GM23338 (cell line): ENCODE measurements at regions not wholly inside any gene's neighbourhood (a gene's known extent, or its start where the extent isn't known, plus 50 kb on each side); places are given as distances from the start of the nearest gene placed in this dataset.

Experiments
- ATAC-seq: fragments of 200-7000 bp; cut with Tn5 transposase; 3 replicates; pipeline ENCODE4 v1.9.1; 2020
- DNase-seq: peaks from one replicate; pipeline ENCODE4 v3.0.0-alpha.2; 2015; ENCODE audit warnings: low spot score
- H2AFZ ChIP-seq: fragments of 200-600 bp; sonication (generic); 2 replicates; pipeline ENCODE4 v1.8.0; 2016; ENCODE audit warnings: antibody characterized with exemption, mild to moderate bottlenecking, moderate library complexity
- H3F3A ChIP-seq: fragments of 200-600 bp; sonication (generic); replicated peaks from 2 replicates; pipeline ENCODE4 v1.8.0; 2017; ENCODE audit warnings: antibody characterized with exemption, mixed run types, low read depth
- H3K27ac ChIP-seq: fragments of 200-600 bp; sonication (generic); 2 replicates; pipeline ENCODE4 v1.6.1; 2016; ENCODE audit warnings: low read depth
- H3K27me3 ChIP-seq: fragments of 200-600 bp; sonication (generic); 2 replicates; pipeline ENCODE4 v1.8.0; 2016; ENCODE audit warnings: mild to moderate bottlenecking, mixed run types, moderate library complexity; ENCODE audit not compliant: insufficient read depth
- H3K36me3 ChIP-seq: fragments of 200-600 bp; sonication (generic); 2 replicates; pipeline ENCODE4 v1.8.0; 2016; ENCODE audit warnings: mild to moderate bottlenecking; ENCODE audit not compliant: insufficient read depth
- H3K4me1 ChIP-seq: fragments of 200-600 bp; sonication (generic); 2 replicates; pipeline ENCODE4 v1.8.0; 2016; ENCODE audit warnings: mild to moderate bottlenecking, moderate library complexity; ENCODE audit not compliant: insufficient read depth
- H3K4me2 ChIP-seq: fragments of 200-600 bp; sonication (generic); 2 replicates; pipeline ENCODE4 v1.7.1; 2017; ENCODE audit warnings: mixed run types
- H3K4me3 ChIP-seq: fragments of 200-600 bp; sonication (generic); 2 replicates; pipeline ENCODE4 v1.6.1; 2016; ENCODE audit warnings: mixed run types
- H3K79me2 ChIP-seq: fragments of 200-600 bp; sonication (generic); replicated peaks from 2 replicates; pipeline ENCODE4 v1.8.0; 2017; ENCODE audit warnings: mild to moderate bottlenecking; ENCODE audit not compliant: insufficient read depth
- H3K9me2 ChIP-seq: fragments of 200-600 bp; sonication (generic); 2 replicates; pipeline ENCODE4 v1.8.0; 2017; ENCODE audit not compliant: insufficient read depth
- H4K20me1 ChIP-seq: fragments of 200-600 bp; sonication (generic); replicated peaks from 2 replicates; pipeline ENCODE4 v1.8.0; 2017; ENCODE audit warnings: mild to moderate bottlenecking; ENCODE audit not compliant: insufficient read depth
- H3K27ac Mint-ChIP-seq: 2 replicates; pipeline ENCODE4 v1.8.0; 2020; ENCODE audit warnings: inconsistent platforms, mild to moderate bottlenecking, moderate library complexity, mixed read lengths
- H3K27me3 Mint-ChIP-seq: 3 replicates; pipeline ENCODE4 v1.8.0; 2022; ENCODE audit warnings: low read depth, mild to moderate bottlenecking, moderate library complexity, mixed read lengths, inconsistent platforms; ENCODE audit not compliant: insufficient read depth, poor library complexity
- H3K36me3 Mint-ChIP-seq: 3 replicates; pipeline ENCODE4 v1.8.0; 2021; ENCODE audit warnings: low read depth, mild to moderate bottlenecking, inconsistent platforms, moderate library complexity, mixed read lengths
- H3K4me1 Mint-ChIP-seq: 3 replicates; pipeline ENCODE4 v1.8.0; 2020; ENCODE audit warnings: mild to moderate bottlenecking, inconsistent platforms, mixed read lengths
- H3K4me3 Mint-ChIP-seq: 3 replicates; pipeline ENCODE4 v1.8.0; 2021; ENCODE audit warnings: moderate library complexity, mild to moderate bottlenecking, inconsistent platforms, mixed read lengths
- H3K9me3 Mint-ChIP-seq: 3 replicates; pipeline ENCODE4 v1.8.0; 2020; ENCODE audit warnings: moderate library complexity, mild to moderate bottlenecking, inconsistent platforms, mixed read lengths
- CREB1 ChIP-seq: fragments of 250-450 bp; sonication (Bioruptor Pico); IDR thresholded peaks from 2 replicates; pipeline ENCODE4 v1.5.0; 2020; ENCODE audit warnings: low read depth, mild to moderate bottlenecking, moderate library complexity
- EZH2 ChIP-seq: fragments of 200-600 bp; sonication (generic); IDR thresholded peaks from one replicate; pipeline ENCODE4 v1.8.0; 2017; ENCODE audit warnings: antibody characterized with exemption, mild to moderate bottlenecking, low read depth; ENCODE audit not compliant: unreplicated experiment
- EZH2phosphoT487 ChIP-seq: fragments of 200-600 bp; sonication (generic); IDR thresholded peaks from one replicate; pipeline ENCODE4 v1.8.1; 2018; ENCODE audit warnings: antibody characterized with exemption; ENCODE audit not compliant: unreplicated experiment
- JUNB ChIP-seq: IDR thresholded peaks from one replicate; pipeline ENCODE4 v1.6.1; 2016; ENCODE audit warnings: antibody characterized with exemption; ENCODE audit not compliant: unreplicated experiment
- NANOG ChIP-seq: IDR thresholded peaks from 2 replicates; pipeline ENCODE4 v1.6.1; 2016; ENCODE audit warnings: antibody characterized with exemption, borderline replicate concordance
- POLR2AphosphoS5 ChIP-seq: IDR thresholded peaks from 2 replicates; pipeline ENCODE4 v1.6.1; 2016; ENCODE audit warnings: antibody characterized with exemption, low read depth
- STAT1 ChIP-seq: IDR thresholded peaks from one replicate; pipeline ENCODE4 v1.6.1; 2016; ENCODE audit warnings: antibody characterized with exemption; ENCODE audit not compliant: unreplicated experiment
- ZNF114 ChIP-seq: fragments of 250-450 bp; sonication (Bioruptor Pico); IDR thresholded peaks from 2 replicates; pipeline ENCODE4 v1.5.0; 2020; ENCODE audit warnings: mild to moderate bottlenecking, moderate library complexity
- ZNF331 ChIP-seq: fragments of 250-450 bp; sonication (Bioruptor Pico); IDR thresholded peaks from 2 replicates; pipeline ENCODE4 v1.5.0; 2020; ENCODE audit warnings: low read depth, mild to moderate bottlenecking, moderate library complexity
- TF ChIP-seq, protein P1 (sequence below), 2 experiments: fragments of 200-600 bp in 1 of 2; sonication (generic) in 1 of 2; conservative IDR thresholded peaks; 2 replicates each; pipeline versions ENCODE4 v1.5.1 to v1.6.1; 2016 to 2017; ENCODE audit warnings: antibody characterized with exemption in 2 of 2, low read depth in 2 of 2, mild to moderate bottlenecking in 2 of 2, moderate library complexity in 1 of 2
- TF ChIP-seq, protein P2 (sequence below): fragments of 250-450 bp; sonication (Bioruptor Pico); IDR thresholded peaks from 2 replicates; pipeline ENCODE4 v1.5.0; 2020; ENCODE audit warnings: mild to moderate bottlenecking, moderate library complexity
- TF ChIP-seq, protein P3 (sequence below): IDR thresholded peaks from 2 replicates; pipeline ENCODE4 v1.6.1; 2016; ENCODE audit warnings: antibody characterized with exemption
- TF ChIP-seq, protein P4 (sequence below): IDR thresholded peaks from one replicate; pipeline ENCODE4 v1.6.1; 2018; ENCODE audit warnings: antibody characterized with exemption; ENCODE audit not compliant: unreplicated experiment

DNA sequence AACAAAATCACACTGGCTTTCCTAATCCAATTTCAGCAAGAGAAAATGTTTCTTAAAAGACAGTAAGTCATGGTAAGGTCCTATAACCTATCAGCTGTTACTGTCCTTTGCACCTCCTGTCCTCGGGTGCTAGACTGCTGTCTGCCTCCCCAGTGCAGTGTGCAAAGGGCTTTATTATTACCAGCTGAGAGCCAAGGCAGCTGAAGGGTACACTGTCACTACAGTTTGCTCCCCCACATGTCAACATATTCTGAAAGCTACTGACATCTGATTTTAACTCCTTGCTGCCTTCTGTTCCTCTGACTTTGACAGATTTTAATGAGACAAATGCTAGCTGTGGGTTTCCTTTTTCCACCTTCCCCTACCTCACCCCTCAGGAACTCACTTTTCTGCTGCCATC, 389.4 kb upstream of the SLC24A2 start:
- no peaks in the 10 kb centered on the region for H4K20me1 ChIP-seq
- DNase-seq: no peak
- H3K4me3 Mint-ChIP-seq: no peak overlapping the region
- H3K27ac ChIP-seq: no peak overlapping the region
- H3K4me2 ChIP-seq: no peak overlapping the region
- ATAC-seq: no peak
- no peaks in the 10 kb centered on the region for H3K4me1 ChIP-seq
- H3F3A ChIP-seq: no peaks in the 10 kb centered on the region
- H3K27me3 Mint-ChIP-seq: no peaks in the 10 kb centered on the region
- TF ChIP-seq, protein P1, sequence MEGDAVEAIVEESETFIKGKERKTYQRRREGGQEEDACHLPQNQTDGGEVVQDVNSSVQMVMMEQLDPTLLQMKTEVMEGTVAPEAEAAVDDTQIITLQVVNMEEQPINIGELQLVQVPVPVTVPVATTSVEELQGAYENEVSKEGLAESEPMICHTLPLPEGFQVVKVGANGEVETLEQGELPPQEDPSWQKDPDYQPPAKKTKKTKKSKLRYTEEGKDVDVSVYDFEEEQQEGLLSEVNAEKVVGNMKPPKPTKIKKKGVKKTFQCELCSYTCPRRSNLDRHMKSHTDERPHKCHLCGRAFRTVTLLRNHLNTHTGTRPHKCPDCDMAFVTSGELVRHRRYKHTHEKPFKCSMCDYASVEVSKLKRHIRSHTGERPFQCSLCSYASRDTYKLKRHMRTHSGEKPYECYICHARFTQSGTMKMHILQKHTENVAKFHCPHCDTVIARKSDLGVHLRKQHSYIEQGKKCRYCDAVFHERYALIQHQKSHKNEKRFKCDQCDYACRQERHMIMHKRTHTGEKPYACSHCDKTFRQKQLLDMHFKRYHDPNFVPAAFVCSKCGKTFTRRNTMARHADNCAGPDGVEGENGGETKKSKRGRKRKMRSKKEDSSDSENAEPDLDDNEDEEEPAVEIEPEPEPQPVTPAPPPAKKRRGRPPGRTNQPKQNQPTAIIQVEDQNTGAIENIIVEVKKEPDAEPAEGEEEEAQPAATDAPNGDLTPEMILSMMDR (conservative IDR thresholded peaks at IDR 0.05; ENCODE audit: low read depth in 2 of 2): no peak
- TF ChIP-seq, protein P2, sequence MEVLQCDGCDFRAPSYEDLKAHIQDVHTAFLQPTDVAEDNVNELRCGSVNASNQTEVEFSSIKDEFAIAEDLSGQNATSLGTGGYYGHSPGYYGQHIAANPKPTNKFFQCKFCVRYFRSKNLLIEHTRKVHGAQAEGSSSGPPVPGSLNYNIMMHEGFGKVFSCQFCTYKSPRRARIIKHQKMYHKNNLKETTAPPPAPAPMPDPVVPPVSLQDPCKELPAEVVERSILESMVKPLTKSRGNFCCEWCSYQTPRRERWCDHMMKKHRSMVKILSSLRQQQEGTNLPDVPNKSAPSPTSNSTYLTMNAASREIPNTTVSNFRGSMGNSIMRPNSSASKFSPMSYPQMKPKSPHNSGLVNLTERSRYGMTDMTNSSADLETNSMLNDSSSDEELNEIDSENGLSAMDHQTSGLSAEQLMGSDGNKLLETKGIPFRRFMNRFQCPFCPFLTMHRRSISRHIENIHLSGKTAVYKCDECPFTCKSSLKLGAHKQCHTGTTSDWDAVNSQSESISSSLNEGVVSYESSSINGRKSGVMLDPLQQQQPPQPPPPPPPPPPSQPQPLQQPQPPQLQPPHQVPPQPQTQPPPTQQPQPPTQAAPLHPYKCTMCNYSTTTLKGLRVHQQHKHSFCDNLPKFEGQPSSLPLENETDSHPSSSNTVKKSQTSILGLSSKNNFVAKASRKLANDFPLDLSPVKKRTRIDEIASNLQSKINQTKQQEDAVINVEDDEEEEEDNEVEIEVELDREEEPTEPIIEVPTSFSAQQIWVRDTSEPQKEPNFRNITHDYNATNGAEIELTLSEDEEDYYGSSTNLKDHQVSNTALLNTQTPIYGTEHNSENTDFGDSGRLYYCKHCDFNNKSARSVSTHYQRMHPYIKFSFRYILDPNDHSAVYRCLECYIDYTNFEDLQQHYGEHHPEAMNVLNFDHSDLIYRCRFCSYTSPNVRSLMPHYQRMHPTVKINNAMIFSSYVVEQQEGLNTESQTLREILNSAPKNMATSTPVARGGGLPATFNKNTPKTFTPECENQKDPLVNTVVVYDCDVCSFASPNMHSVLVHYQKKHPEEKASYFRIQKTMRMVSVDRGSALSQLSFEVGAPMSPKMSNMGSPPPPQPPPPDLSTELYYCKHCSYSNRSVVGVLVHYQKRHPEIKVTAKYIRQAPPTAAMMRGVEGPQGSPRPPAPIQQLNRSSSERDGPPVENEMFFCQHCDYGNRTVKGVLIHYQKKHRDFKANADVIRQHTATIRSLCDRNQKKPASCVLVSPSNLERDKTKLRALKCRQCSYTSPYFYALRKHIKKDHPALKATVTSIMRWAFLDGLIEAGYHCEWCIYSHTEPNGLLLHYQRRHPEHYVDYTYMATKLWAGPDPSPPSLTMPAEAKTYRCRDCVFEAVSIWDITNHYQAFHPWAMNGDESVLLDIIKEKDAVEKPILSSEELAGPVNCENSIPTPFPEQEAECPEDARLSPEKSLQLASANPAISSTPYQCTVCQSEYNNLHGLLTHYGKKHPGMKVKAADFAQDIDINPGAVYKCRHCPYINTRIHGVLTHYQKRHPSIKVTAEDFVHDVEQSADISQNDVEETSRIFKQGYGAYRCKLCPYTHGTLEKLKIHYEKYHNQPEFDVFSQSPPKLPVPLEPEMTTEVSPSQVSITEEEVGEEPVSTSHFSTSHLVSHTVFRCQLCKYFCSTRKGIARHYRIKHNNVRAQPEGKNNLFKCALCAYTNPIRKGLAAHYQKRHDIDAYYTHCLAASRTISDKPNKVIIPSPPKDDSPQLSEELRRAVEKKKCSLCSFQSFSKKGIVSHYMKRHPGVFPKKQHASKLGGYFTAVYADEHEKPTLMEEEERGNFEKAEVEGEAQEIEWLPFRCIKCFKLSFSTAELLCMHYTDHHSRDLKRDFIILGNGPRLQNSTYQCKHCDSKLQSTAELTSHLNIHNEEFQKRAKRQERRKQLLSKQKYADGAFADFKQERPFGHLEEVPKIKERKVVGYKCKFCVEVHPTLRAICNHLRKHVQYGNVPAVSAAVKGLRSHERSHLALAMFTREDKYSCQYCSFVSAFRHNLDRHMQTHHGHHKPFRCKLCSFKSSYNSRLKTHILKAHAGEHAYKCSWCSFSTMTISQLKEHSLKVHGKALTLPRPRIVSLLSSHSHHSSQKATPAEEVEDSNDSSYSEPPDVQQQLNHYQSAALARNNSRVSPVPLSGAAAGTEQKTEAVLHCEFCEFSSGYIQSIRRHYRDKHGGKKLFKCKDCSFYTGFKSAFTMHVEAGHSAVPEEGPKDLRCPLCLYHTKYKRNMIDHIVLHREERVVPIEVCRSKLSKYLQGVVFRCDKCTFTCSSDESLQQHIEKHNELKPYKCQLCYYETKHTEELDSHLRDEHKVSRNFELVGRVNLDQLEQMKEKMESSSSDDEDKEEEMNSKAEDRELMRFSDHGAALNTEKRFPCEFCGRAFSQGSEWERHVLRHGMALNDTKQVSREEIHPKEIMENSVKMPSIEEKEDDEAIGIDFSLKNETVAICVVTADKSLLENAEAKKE (CRISPR knock-in tag): no peak
- TF ChIP-seq EZH2phosphoT487: no peak
- no peak for TF ChIP-seq STAT1
- no peak for TF ChIP-seq POLR2AphosphoS5
- TF ChIP-seq NANOG: no peak
- no peak for TF ChIP-seq JUNB
- no peak for TF ChIP-seq ZNF114 (CRISPR knock-in tag)
- TF ChIP-seq, protein P3, sequence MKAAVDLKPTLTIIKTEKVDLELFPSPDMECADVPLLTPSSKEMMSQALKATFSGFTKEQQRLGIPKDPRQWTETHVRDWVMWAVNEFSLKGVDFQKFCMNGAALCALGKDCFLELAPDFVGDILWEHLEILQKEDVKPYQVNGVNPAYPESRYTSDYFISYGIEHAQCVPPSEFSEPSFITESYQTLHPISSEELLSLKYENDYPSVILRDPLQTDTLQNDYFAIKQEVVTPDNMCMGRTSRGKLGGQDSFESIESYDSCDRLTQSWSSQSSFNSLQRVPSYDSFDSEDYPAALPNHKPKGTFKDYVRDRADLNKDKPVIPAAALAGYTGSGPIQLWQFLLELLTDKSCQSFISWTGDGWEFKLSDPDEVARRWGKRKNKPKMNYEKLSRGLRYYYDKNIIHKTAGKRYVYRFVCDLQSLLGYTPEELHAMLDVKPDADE: no peak
- no peak for TF ChIP-seq EZH2
- no peak for TF ChIP-seq CREB1 (CRISPR knock-in tag)
- no peak for TF ChIP-seq ZNF331 (CRISPR knock-in tag)
- TF ChIP-seq, protein P4, sequence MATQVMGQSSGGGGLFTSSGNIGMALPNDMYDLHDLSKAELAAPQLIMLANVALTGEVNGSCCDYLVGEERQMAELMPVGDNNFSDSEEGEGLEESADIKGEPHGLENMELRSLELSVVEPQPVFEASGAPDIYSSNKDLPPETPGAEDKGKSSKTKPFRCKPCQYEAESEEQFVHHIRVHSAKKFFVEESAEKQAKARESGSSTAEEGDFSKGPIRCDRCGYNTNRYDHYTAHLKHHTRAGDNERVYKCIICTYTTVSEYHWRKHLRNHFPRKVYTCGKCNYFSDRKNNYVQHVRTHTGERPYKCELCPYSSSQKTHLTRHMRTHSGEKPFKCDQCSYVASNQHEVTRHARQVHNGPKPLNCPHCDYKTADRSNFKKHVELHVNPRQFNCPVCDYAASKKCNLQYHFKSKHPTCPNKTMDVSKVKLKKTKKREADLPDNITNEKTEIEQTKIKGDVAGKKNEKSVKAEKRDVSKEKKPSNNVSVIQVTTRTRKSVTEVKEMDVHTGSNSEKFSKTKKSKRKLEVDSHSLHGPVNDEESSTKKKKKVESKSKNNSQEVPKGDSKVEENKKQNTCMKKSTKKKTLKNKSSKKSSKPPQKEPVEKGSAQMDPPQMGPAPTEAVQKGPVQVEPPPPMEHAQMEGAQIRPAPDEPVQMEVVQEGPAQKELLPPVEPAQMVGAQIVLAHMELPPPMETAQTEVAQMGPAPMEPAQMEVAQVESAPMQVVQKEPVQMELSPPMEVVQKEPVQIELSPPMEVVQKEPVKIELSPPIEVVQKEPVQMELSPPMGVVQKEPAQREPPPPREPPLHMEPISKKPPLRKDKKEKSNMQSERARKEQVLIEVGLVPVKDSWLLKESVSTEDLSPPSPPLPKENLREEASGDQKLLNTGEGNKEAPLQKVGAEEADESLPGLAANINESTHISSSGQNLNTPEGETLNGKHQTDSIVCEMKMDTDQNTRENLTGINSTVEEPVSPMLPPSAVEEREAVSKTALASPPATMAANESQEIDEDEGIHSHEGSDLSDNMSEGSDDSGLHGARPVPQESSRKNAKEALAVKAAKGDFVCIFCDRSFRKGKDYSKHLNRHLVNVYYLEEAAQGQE: no peak
- no peaks in the 10 kb centered on the region for H3K27me3 ChIP-seq
- peaks cover 11% of the 10 kb centered on the region; the same call in 1 of the 3 replicates for H3K9me3 Mint-ChIP-seq
- no peaks in the 10 kb centered on the region for H3K36me3 ChIP-seq
- H3K4me1 Mint-ChIP-seq: no peaks in the 10 kb centered on the region
- no peaks in the 10 kb centered on the region for H3K79me2 ChIP-seq
- no peak overlapping the region for H3K4me3 ChIP-seq
- no peak overlapping the region for H3K27ac Mint-ChIP-seq
- H3K36me3 Mint-ChIP-seq: no peaks in the 10 kb centered on the region; the same call in 2 of the 3 replicates
- peaks cover 6% of the 10 kb centered on the region; the same call in 1 of the 2 replicates for H3K9me2 ChIP-seq
- H2AFZ ChIP-seq: no peak overlapping the region
